ENCODE measurements at regions not wholly inside any gene's neighbourhood (a gene's known extent, or its start where the extent isn't known, plus 50 kb on each side); places are given as distances from the start of the nearest gene placed in this dataset.

DNA sequence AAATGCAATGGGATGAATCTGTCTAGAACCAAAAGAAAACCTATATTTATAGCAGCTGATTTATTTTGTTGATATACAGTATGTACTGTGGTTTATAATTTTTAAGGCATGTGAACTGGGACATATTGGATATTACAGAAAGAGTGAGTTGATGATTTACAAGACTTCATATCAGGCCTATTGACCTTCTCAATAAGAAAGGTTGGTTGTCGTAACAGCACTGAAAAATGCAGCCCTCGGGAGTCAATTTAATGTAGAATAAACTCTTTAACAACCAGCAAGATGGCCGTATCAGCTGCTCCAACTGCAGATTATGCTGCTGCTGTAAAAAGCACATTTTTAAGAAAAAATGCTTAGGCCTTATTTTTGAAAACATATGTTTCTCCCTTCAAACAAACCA lies 407.3 kb downstream of the GXYLT1 start:
- no peak for DNase-seq

- DNase-seq, result no peak
Observed at GRCh38 chr12:41736436-41736835, 408.2 kb downstream of the GXYLT1 start.

- no peak for DNase-seq
Observed at GRCh38 chr12:41731691-41732090, 413.0 kb downstream of the GXYLT1 start.

DNA sequence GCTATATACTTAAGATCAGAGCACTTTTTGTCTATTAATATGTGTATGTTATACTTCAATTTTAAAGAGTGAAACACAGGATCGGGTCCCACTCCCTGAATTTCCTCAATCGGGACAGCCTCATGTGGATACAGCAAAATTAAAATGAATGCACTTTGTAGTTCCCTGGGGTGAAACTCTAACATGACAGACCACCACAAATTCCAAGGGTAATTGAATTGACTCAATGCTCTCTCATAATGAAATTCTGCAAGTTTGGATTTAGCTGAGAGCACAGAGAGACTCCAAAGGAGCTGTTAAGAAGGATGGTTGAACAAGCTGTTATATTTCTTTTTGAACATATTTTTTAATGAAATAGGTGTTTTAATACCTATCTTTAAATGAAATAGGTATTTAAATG lies 413.6 kb downstream of the GXYLT1 start:
- DNase-seq, result no peak

DNA sequence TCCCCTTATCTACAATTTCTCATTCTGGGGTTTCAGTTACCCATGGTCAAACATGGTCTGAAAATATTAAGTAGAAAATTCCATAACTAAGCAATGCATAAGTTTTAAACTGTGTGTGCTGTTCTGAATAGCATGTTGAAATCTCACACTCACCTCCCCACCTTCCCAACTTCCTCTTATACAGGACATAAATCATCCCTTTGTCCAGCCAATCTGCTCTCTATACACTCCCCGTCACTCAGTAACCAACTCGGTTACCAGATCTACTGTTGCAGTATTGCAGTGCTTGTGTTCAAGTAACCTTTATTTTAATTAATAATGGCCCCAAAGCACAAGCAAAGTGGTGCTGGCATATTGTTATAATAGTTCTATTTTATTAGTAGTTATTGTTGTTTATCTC lies 420.5 kb downstream of the GXYLT1 start:
- DNase-seq, result no peak

DNA sequence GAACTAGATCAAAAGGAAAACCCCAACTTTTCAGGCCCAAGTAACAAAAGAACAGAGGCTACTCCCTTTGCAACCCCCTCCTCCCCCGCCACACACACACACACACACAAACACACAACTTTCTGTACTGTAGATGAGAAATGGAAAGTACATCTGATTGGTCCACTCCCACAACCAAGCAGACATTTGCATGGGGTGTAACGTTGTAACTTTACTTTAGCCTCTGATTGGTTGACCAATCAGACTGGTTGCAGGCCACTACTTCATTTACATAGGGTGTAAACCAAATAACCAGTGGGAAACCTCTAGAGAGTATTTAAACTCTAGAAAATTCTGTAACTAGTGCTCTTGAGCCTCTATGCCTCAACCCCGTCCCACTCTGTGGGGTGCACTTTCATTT lies 425.5 kb downstream of the GXYLT1 start:
- no peak for DNase-seq

DNA sequence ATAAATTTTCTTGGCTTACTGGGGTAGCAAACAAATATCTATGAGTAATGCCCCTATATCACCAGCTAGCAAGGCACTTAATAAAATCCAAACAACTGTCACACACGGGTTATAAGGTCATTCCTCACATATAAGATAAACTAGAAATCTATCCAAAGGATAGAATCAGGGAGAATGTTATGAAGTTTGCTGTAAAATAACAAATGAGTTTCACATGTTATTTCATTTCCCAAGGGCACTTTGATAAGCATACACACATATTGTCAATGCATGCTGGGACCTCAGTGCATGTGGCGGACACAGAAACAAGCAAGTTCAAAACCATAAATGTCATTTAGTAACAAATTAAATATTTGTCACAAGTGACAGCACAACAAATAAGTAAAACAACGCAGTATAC lies 429.4 kb downstream of the GXYLT1 start:
- no peak for DNase-seq

GRCh38 chr12:41709463-41710285 lies 435.0 kb downstream of the GXYLT1 start:
- DNase-seq, result no peak

DNA sequence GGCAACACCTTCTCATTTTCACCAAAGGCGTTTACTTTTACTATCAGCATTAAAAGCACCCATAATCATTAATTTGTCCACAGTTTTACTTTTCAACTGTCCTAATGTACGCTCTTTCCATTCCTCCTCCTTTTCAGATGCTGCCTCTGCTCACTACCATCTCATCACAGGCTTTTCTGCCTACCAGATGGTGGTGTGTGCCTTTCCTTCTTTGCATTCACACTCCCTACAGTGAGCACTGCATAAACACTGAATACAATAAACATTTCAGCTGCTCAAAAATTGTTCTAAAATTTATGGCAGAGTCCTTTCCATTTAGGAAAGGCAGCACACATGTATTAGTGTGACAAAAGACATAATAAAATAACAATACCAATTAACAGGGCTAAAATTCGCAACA lies 435.7 kb downstream of the GXYLT1 start:
- no peak for DNase-seq

DNA sequence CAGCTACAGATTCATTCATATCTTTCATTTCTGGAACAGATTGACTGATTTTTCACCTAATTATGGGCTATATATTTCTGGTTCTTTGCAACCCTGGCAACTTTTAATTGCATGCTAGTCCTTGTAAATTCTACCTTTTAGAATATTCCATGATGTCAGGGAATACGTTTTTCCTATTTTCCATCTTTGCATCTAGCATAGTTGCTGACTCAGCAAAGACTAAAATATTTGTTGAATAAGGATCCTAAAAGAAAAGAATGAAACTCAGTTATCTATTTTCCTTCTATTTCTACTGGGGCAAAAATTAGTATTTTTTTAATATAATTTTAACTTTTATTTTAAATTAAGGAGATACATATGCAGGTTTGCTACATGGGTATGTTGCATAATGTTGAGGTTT lies 438.3 kb downstream of the GXYLT1 start:
- DNase-seq, result no peak

- no peak for DNase-seq
Observed at GRCh38 chr12:41701943-41702601, 442.6 kb downstream of the GXYLT1 start.

GRCh38 chr12:41700940-41701339 lies 443.7 kb downstream of the GXYLT1 start:
- no peak for DNase-seq

- DNase-seq, result no peak
Observed at GRCh38 chr12:41699658-41700057, 445.0 kb downstream of the GXYLT1 start.

DNA sequence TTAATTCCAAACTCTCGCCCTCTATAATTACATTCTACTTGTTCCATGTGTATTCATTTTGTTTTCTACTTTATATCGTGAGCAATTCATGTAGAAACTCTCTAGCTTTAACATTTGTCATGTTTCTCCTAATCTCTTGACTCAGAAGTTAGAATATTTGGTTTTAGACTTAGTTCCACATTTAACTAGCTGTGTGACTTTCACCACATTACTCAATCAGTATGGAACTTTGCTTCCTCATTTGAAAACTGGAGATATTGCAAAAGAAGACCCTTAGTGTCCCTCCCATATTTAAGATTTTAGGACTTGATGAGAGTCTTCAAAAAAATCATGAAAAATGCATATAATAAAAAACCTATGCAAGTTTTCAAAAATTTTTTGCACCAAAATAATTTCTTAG lies 447.5 kb downstream of the GXYLT1 start:
- DNase-seq, result no peak

DNA sequence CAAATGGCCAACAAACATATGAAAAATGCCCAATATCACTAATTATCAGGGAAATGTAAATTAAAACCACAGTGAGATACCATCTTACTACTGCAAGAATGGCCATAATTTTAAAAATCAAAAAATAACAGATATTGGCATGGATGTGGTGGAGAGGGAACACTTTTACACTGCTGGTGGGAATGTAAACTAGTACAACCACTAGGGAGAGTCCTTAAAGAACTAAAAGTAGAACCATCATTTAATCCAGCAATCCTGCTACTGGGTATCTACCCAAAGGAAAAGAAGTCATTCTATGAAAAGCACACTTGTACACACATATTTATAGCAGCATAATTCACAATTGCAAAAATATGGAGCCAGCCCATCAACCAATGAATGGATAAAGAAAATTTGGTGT lies 459.7 kb downstream of the GXYLT1 start:
- no peak for DNase-seq

DNA sequence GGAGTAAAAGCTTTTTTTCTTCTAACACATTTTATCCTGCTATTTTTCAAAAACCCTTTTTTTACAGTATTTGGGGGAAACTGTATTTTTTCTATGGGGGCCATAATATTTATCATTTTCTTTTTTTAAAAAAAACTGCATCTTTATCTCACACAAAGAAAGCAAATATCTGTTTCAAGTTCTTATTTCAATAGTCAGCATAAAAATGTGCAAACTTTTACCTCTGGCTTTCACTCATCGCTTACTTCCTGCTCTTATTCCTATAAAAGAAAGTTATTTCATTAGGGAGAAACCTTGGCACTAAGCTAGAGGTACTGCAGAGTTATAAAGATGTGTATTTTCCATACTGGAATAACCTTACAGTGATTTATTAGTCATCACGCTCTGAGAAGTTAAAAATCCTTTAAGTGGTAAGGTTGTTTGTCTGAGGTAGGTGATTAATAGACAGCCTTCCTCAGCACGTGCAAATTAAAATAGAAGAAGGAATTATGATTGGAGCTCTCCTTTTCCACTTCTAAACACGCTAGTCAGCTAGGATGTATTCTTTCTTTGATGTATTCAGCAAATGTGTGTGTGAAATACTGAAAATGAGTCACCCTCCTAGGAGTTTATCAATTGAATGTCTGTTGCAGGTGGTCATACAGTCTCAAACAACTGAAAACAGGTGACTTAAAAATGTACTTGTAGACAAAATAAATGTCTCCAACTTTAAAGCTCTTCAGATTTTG lies 461.0 kb downstream of the GXYLT1 start:
- DNase-seq, result no peak

GRCh38 chr12:41683023-41683422 lies 461.7 kb downstream of the GXYLT1 start:
- no peak for DNase-seq

- DNase-seq, result no peak
Observed at GRCh38 chr12:41681898-41682297, 462.8 kb downstream of the GXYLT1 start.

DNA sequence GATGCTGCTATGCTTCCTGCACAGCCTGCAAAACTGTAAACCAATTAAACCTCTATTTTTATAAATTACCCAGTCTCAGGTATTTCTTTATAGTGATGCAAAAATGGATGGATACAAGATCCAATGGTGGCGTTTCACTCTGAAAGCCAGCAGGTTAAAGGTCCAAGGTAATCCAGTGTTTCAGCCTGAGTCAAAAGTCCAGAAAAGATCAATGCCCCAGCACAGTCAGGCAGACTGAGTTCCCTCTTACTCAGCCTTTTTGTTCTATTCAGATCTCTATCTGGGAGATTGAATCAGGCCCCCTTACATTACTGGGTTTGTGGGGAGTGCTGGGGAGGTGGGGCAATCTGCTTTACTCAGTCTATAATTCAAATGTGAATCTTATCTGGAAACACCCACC lies 464.5 kb downstream of the GXYLT1 start:
- no peak for DNase-seq

DNA sequence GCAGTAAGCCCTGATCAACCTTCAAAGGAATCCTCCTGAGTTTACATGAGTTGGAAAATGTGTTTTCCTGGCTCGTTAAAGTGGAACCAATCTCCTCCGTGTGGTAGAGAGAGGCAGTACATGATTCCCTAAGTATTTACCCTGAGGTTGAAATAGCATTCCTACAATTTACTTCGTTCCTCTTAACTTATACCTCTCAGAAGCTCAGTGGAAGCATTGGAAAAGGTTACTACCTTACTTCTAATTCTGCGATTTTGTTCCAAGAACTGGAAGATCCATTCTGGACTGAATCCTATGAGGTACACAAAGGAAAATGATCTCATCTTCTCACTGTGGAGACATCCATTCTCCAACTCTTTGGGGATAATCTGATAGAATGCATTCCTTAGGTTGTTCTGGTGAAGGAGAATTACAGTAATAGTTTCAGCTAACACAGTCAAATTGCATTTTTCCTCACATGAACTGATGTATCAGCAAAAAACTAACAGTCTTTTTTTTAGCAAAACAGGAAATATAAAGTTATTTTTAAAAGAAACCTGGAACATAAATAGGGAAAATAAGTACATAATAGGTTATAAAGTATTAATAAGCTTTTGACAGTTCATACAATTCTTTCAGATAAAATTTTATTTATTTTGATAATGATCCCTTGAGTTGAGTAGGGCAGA lies 475.6 kb downstream of the PDZRN4 start:
- no peak for DNase-seq

DNA sequence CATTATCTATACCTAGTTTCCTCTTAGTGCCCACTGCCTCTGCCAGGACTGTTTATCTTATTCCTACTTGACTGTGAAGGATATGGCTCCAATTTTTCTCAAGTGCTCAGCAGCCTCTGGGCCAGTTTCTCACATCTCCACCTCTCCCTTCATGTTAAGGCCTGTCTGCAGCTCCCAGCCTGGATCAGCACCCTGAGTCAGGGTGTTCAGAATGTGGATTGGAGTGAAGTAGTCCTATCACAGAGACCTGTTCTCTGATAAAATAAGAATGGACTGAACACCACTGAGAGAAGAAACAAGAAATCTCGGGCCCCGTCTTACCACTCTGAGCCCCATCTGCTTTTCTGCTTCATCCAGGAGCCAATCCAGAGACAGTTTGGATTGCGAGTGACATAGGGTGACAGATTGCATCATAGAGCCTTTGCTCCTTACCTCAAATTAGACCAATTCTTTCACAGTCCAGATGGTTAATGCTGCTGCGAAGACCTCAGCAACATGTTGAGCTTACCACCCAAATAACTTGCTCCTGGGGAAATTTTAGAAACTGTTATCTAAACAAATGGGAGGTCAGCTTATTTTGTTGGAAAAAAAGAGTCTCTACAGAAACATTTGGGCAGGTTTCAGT lies 473.1 kb downstream of the PDZRN4 start:
- no peak for DNase-seq

DNA sequence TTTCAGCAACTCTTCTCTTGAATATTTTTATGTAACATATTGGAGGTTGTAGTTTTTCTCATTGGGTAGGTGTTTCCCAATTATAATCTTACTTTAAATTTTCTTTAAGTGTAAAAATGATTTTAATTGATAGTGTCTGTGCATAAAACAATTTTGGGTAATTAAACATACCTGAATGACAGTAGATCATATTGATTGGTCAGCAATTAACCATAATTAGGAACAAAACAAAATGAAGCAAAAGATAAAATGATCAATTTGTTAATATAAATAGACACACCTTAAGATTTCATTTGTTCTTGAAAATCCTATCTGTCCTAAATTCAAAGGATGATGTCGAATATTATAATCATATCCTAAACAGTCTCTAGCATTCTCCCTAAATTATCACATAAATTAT lies 468.3 kb downstream of the PDZRN4 start:
- DNase-seq, result no peak
